Keratinocyte (primary cell): ENCODE measurements at regions not wholly inside any gene's neighbourhood (a gene's known extent, or its start where the extent isn't known, plus 50 kb on each side); places are given as distances from the start of the nearest gene placed in this dataset.

Experiments used
- EZH2 ChIP-seq: IDR thresholded peaks from one replicate; pipeline ENCODE4 v1.6.1; 2012; ENCODE audit warnings: inconsistent platforms, mild to moderate bottlenecking, low read length, moderate library complexity
- TF ChIP-seq, protein P1 (sequence below), 3 experiments: IDR thresholded peaks in 1 of 3; conservative IDR thresholded peaks in 1 of 3; optimal IDR thresholded peaks in 1 of 3; 2 replicates in 2 of 3; 3 replicates in 1 of 3; pipeline versions ENCODE3 to v1.5.1; 2011; ENCODE audit warnings: low read length in 3 of 3, mild to moderate bottlenecking in 3 of 3, moderate library complexity in 2 of 3, control low read depth in 1 of 3, inconsistent platforms in 1 of 3; ENCODE audit not compliant: insufficient read depth in 2 of 3; ENCODE audit errors: extremely low read depth in 1 of 3

DNA sequence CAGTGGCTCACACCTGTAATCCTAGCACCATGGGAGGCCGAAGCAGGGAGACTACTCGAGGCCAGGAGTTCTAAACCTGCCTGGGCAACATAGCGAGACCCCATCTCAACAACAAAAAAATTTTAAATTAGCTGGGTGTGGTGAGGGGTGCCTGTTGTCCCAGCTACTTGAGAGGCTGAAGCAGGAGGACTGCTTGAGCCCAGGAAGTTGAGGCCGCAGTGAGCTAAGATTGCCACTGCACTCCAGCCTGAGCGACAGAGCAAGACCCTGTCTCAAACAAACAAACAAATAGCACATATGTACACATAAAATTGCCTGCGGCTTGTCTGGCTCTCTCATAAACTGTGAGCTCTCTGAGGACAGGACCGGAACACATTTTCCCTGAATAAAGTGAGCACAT lies 106.3 kb downstream of the BANF2 start:
- TF ChIP-seq, protein P1, sequence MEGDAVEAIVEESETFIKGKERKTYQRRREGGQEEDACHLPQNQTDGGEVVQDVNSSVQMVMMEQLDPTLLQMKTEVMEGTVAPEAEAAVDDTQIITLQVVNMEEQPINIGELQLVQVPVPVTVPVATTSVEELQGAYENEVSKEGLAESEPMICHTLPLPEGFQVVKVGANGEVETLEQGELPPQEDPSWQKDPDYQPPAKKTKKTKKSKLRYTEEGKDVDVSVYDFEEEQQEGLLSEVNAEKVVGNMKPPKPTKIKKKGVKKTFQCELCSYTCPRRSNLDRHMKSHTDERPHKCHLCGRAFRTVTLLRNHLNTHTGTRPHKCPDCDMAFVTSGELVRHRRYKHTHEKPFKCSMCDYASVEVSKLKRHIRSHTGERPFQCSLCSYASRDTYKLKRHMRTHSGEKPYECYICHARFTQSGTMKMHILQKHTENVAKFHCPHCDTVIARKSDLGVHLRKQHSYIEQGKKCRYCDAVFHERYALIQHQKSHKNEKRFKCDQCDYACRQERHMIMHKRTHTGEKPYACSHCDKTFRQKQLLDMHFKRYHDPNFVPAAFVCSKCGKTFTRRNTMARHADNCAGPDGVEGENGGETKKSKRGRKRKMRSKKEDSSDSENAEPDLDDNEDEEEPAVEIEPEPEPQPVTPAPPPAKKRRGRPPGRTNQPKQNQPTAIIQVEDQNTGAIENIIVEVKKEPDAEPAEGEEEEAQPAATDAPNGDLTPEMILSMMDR (optimal IDR thresholded peaks at IDR 0.05 in 1 of 3, IDR thresholded peaks at IDR 0.05 in 1 of 3, conservative IDR thresholded peaks at IDR 0.05 in 1 of 3; ENCODE audit: extremely low read depth in 1 of 3, insufficient read depth in 2 of 3, low read length in 3 of 3), result no peak
- no peak for TF ChIP-seq EZH2
